ENCODE measurements at regions not wholly inside any gene's neighbourhood (a gene's known extent, or its start where the extent isn't known, plus 50 kb on each side); places are given as distances from the start of the nearest gene placed in this dataset.
A peak's percentile ranks its signal among the peaks of the same experiment; 100 is the strongest.

GRCh38 chr10:30554440-30554825, 75.1 kb downstream of the LYZL2 start:
- Histone ChIP-seq H4K20me1 (ENCODE audit: insufficient read depth, low read length, poor library complexity, severe bottlenecking) (no peaks in the 10 kb centered on the region), H2AFZ (ENCODE audit: low read length) (peak overlapping the region; percentile 93), H3K36me3 (ENCODE audit: insufficient read depth, low read length) (no peaks in the 10 kb centered on the region), H3F3A (ENCODE audit: low read depth) (0 out of 2 replicates have a peak, but pooled peaks cover 2% of the 10 kb centered on the region), H3K9me2 (replicated peaks; ENCODE audit: low read depth, low read length) (no peaks in the 10 kb centered on the region), H3K79me2 (ENCODE audit: insufficient read depth, low read length) (no peaks in the 10 kb centered on the region), H3K9ac (ENCODE audit: low read depth, low read length, poor library complexity, severe bottlenecking) (no peak overlapping the region), H3K4me2 (ENCODE audit: low read depth, low read length, poor library complexity, severe bottlenecking) (no peak overlapping the region), H3K4me1 (ENCODE audit: insufficient read depth, low read length, poor library complexity, severe bottlenecking) (peaks cover 6% of the 10 kb centered on the region), H3K9me3 (ENCODE audit: insufficient read depth, low read depth, low read length) (no peaks in the 10 kb centered on the region), H3K27me3 (ENCODE audit: insufficient read depth, low read length, poor library complexity, severe bottlenecking) (no peaks in the 10 kb centered on the region), H3K4me3 (ENCODE audit: low read length, poor library complexity, severe bottlenecking) (no peak overlapping the region)
- no peak for TF ChIP-seq EZH2phosphoT487 (IDR thresholded peaks at IDR 0.05; ENCODE audit: borderline replicate concordance)
- TF ChIP-seq, protein P1, sequence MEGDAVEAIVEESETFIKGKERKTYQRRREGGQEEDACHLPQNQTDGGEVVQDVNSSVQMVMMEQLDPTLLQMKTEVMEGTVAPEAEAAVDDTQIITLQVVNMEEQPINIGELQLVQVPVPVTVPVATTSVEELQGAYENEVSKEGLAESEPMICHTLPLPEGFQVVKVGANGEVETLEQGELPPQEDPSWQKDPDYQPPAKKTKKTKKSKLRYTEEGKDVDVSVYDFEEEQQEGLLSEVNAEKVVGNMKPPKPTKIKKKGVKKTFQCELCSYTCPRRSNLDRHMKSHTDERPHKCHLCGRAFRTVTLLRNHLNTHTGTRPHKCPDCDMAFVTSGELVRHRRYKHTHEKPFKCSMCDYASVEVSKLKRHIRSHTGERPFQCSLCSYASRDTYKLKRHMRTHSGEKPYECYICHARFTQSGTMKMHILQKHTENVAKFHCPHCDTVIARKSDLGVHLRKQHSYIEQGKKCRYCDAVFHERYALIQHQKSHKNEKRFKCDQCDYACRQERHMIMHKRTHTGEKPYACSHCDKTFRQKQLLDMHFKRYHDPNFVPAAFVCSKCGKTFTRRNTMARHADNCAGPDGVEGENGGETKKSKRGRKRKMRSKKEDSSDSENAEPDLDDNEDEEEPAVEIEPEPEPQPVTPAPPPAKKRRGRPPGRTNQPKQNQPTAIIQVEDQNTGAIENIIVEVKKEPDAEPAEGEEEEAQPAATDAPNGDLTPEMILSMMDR (conservative IDR thresholded peaks at IDR 0.05; ENCODE audit: low read length), result no peak

DNA sequence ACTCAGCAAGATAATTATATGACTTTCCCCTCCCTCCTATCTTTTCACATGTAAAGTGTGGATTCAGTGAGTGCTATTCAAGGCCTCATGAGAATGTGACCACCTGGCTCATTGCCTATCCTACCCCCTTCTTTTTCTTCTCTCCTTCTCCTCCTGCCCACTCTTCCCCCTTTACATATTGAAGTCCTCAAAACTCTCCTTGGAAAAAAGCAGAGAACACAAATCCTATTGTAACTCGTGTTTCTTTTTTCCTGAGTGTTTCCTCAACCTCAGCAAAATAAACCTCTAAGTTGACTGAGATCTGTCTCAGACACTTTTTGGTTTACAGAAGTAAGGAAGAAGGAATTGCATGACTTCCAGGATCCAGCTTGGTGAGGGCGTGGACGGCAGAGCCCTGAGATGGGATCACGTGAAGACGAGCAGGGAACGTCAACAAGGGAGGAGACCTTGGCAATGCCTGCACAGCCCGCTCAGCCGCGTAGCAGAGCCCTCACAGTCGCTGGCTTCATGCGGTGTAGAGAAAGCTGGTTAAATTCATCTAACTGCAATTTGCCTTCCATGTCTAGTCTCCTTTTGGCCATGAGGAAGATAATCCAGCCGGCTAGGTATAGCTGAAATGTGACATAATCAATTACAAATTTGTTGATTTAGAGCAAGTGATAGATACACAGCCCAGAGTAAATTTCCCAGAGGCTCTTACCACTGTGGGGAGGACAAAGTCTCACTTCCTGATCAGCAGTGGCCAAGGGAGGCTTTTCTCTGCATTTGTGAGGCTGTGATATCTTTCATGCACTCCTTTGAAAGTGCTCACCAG, 75.7 kb downstream of the LYZL2 start:
- Histone ChIP-seq H2AFZ (ENCODE audit: low read length) (peak overlapping the region; percentile 93), H3K9me3 (ENCODE audit: insufficient read depth, low read depth, low read length) (no peaks in the 10 kb centered on the region), H3K4me3 (ENCODE audit: low read length, poor library complexity, severe bottlenecking) (no peak overlapping the region), H4K20me1 (ENCODE audit: insufficient read depth, low read length, poor library complexity, severe bottlenecking) (no peaks in the 10 kb centered on the region), H3K4me2 (ENCODE audit: low read depth, low read length, poor library complexity, severe bottlenecking) (no peak overlapping the region), H3F3A (ENCODE audit: low read depth) (0 out of 2 replicates have a peak, but pooled peaks cover 2% of the 10 kb centered on the region), H3K36me3 (ENCODE audit: insufficient read depth, low read length) (no peaks in the 10 kb centered on the region), H3K79me2 (ENCODE audit: insufficient read depth, low read length) (no peaks in the 10 kb centered on the region), H3K9me2 (replicated peaks; ENCODE audit: low read depth, low read length) (no peaks in the 10 kb centered on the region), H3K9ac (ENCODE audit: low read depth, low read length, poor library complexity, severe bottlenecking) (no peak overlapping the region), H3K4me1 (ENCODE audit: insufficient read depth, low read length, poor library complexity, severe bottlenecking) (peaks cover 6% of the 10 kb centered on the region), H3K27me3 (ENCODE audit: insufficient read depth, low read length, poor library complexity, severe bottlenecking) (no peaks in the 10 kb centered on the region)
- TF ChIP-seq EZH2phosphoT487 (IDR thresholded peaks at IDR 0.05; ENCODE audit: borderline replicate concordance), result no peak
- TF ChIP-seq, protein P1 (conservative IDR thresholded peaks at IDR 0.05; ENCODE audit: low read length), result no peak

- Histone ChIP-seq H3K9ac (ENCODE audit: low read depth, low read length, poor library complexity, severe bottlenecking) (no peak overlapping the region), H3K9me2 (replicated peaks; ENCODE audit: low read depth, low read length) (no peaks in the 10 kb centered on the region), H3F3A (ENCODE audit: low read depth) (0 out of 2 replicates have a peak, but pooled peaks cover under 1% of the 10 kb centered on the region), H2AFZ (ENCODE audit: low read length) (peak overlapping the region; percentile 93; the same call in 1 of the 2 replicates), H3K4me2 (ENCODE audit: low read depth, low read length, poor library complexity, severe bottlenecking) (no peak overlapping the region), H3K27me3 (ENCODE audit: insufficient read depth, low read length, poor library complexity, severe bottlenecking) (no peaks in the 10 kb centered on the region), H3K79me2 (ENCODE audit: insufficient read depth, low read length) (no peaks in the 10 kb centered on the region), H3K4me1 (ENCODE audit: insufficient read depth, low read length, poor library complexity, severe bottlenecking) (peaks cover 6% of the 10 kb centered on the region), H3K36me3 (ENCODE audit: insufficient read depth, low read length) (no peaks in the 10 kb centered on the region), H3K9me3 (ENCODE audit: insufficient read depth, low read depth, low read length) (no peaks in the 10 kb centered on the region), H3K4me3 (ENCODE audit: low read length, poor library complexity, severe bottlenecking) (no peak overlapping the region), H4K20me1 (ENCODE audit: insufficient read depth, low read length, poor library complexity, severe bottlenecking) (no peaks in the 10 kb centered on the region)
- TF ChIP-seq EZH2phosphoT487 (IDR thresholded peaks at IDR 0.05; ENCODE audit: borderline replicate concordance), result no peak
- TF ChIP-seq, protein P1 (conservative IDR thresholded peaks at IDR 0.05; ENCODE audit: low read length), result no peak
These were observed 76.4 kb downstream of the LYZL2 start for GRCh38 chr10:30553018-30553625.

All from Loucy (cell line).